ENCODE measurements at regions not wholly inside any gene's neighbourhood (a gene's known extent, or its start where the extent isn't known, plus 50 kb on each side); places are given as distances from the start of the nearest gene placed in this dataset.

DNA sequence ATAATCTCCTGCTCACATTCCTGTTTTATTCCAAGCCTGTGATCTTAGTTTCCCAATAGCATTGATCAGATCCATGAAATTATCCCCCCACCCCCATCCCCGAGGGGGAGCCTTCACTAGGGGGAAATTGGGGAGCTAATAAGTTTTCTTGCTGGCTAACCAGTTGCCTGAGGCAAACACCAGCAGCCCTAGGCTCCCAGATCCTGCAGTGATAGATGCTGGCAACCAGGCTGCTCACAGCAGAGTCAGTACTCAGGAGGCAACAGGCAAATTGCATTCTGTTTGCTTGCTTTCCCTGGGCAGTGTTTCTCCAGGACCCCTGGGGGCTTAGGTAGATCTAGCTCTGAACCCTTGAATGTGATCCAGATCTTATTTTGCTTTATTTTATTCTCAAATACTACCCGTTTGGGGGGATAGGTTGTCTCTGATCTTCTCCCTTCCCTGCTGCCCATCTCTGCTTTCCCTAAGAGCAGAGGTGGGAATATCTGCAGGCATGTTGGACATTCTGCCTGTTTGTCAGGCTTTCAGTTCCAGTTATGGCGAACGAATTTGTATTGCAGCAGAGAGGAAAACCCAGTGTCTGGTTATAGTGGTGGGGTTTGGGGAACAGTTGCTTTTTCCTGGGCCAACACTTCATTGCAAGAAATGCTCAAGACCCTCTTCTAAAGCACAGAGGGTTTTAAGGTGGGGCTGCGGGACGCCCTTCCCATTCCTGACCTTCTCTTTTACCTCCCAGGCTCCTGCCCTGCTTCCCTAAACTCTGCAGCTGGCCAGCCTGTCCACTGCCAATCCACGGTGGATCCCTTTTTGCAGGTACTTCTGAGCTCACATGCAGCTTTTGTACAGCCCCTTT is 289.8 kb upstream of the PLXNA2 start:
- H3K27ac ChIP-seq (ENCODE audit: low read depth, low read length), result no peak overlapping the region

DNA sequence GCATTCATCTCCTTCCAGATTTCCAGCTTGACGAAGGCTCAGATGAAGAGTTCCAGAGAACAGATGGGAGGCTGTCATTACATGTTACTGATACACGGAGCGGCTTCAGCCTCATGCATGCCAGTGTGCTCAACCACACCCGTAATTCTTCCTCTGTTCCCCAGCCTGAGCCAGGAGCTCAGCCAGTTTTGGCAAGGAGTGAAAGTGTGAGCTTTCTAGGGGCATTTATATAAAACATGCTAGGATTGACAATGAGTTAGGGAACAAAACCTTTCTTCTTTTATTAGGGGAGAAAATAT is 290.4 kb upstream of the PLXNA2 start:
- H3K9ac ChIP-seq (ENCODE audit: low read length in 5 of 5), result no peak overlapping the region
- no peak overlapping the region for H3K27ac ChIP-seq (ENCODE audit: low read depth, low read length)
- H3K27me3 ChIP-seq (ENCODE audit: control insufficient read depth in 5 of 5, insufficient read depth in 4 of 5, low read length in 5 of 5), result peaks cover 0 to 5% (median 3%) of the 10 kb centered on the region in 5 donors
- no peaks in the 10 kb centered on the region for H3K36me3 ChIP-seq (ENCODE audit: control insufficient read depth in 5 of 5, insufficient read depth in 5 of 5, low read length in 5 of 5)
- H3K4me1 ChIP-seq (ENCODE audit: control insufficient read depth in 5 of 5, insufficient read depth in 5 of 5, low read length in 5 of 5), result peaks cover 0 to 47% (median 8%) of the 10 kb centered on the region in 5 donors
- H3K9me3 ChIP-seq (ENCODE audit: control insufficient read depth in 5 of 5, low read length in 5 of 5), result no peaks in the 10 kb centered on the region
- no peak overlapping the region for H3K4me3 ChIP-seq (ENCODE audit: low read depth in 1 of 5, low read length in 5 of 5)

More for the DNA sequence above, 289.8 kb upstream of the PLXNA2 start:
- peaks cover 0 to 5% (median 3%) of the 10 kb centered on the region in 5 donors for H3K27me3 ChIP-seq (ENCODE audit: control insufficient read depth in 5 of 5, insufficient read depth in 4 of 5, low read length in 5 of 5)
- H3K4me3 ChIP-seq (ENCODE audit: low read depth in 1 of 5, low read length in 5 of 5), result no peak overlapping the region
- no peak overlapping the region for H3K9ac ChIP-seq (ENCODE audit: low read length in 5 of 5)
- no peaks in the 10 kb centered on the region for H3K36me3 ChIP-seq (ENCODE audit: control insufficient read depth in 5 of 5, insufficient read depth in 5 of 5, low read length in 5 of 5)
- peaks cover 0 to 41% (median 8%) of the 10 kb centered on the region in 5 donors for H3K4me1 ChIP-seq (ENCODE audit: control insufficient read depth in 5 of 5, insufficient read depth in 5 of 5, low read length in 5 of 5)
- no peaks in the 10 kb centered on the region for H3K9me3 ChIP-seq (ENCODE audit: control insufficient read depth in 5 of 5, low read length in 5 of 5)

- Histone ChIP-seq H3K27me3 (ENCODE audit: control insufficient read depth in 5 of 5, insufficient read depth in 4 of 5, low read length in 5 of 5) (peaks cover 0 to 5% (median 2%) of the 10 kb centered on the region in 5 donors), H3K4me1 (ENCODE audit: control insufficient read depth in 5 of 5, insufficient read depth in 5 of 5, low read length in 5 of 5) (peaks cover 0 to 51% (median 8%) of the 10 kb centered on the region in 5 donors), H3K36me3 (ENCODE audit: control insufficient read depth in 5 of 5, insufficient read depth in 5 of 5, low read length in 5 of 5) (no peaks in the 10 kb centered on the region), H3K27ac (ENCODE audit: low read depth, low read length) (no peak overlapping the region), H3K4me3 (ENCODE audit: low read depth in 1 of 5, low read length in 5 of 5) (no peak overlapping the region), H3K9me3 (ENCODE audit: control insufficient read depth in 5 of 5, low read length in 5 of 5) (no peaks in the 10 kb centered on the region), H3K9ac (ENCODE audit: low read length in 5 of 5) (no peak overlapping the region)
Measured at GRCh38 chr1:208534979-208535378, 290.8 kb upstream of the PLXNA2 start.

DNA sequence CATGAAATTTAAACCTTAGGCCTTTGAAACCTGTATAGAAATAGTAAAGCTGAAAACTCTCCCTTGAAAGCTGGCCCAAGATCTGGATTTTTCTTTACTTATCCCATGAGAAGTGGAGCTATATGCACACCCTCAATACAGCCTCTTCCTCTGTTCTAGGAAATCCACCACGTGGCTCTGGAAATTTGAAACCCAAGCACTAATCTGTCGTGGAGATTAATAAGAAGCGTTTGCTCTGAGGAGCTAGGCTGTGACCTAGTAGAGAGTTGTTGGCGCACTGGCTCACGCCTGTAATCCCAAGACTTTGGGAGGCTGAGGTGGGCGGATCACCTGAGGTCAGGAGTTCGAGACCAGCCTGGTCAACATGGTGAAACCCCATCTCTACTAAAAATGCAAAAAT is 291.3 kb upstream of the PLXNA2 start:
- H3K36me3 ChIP-seq (ENCODE audit: control insufficient read depth in 5 of 5, insufficient read depth in 5 of 5, low read length in 5 of 5), result no peaks in the 10 kb centered on the region
- no peak overlapping the region for H3K4me3 ChIP-seq (ENCODE audit: low read depth in 1 of 5, low read length in 5 of 5)
- no peak overlapping the region for H3K27ac ChIP-seq (ENCODE audit: low read depth, low read length)
- no peaks in the 10 kb centered on the region for H3K9me3 ChIP-seq (ENCODE audit: control insufficient read depth in 5 of 5, low read length in 5 of 5)
- peaks cover 0 to 5% (median 0%) of the 10 kb centered on the region in 5 donors for H3K27me3 ChIP-seq (ENCODE audit: control insufficient read depth in 5 of 5, insufficient read depth in 4 of 5, low read length in 5 of 5)
- H3K4me1 ChIP-seq (ENCODE audit: control insufficient read depth in 5 of 5, insufficient read depth in 5 of 5, low read length in 5 of 5), result peaks cover 0 to 52% (median 8%) of the 10 kb centered on the region in 5 donors
- no peak overlapping the region for H3K9ac ChIP-seq (ENCODE audit: low read length in 5 of 5)

DNA sequence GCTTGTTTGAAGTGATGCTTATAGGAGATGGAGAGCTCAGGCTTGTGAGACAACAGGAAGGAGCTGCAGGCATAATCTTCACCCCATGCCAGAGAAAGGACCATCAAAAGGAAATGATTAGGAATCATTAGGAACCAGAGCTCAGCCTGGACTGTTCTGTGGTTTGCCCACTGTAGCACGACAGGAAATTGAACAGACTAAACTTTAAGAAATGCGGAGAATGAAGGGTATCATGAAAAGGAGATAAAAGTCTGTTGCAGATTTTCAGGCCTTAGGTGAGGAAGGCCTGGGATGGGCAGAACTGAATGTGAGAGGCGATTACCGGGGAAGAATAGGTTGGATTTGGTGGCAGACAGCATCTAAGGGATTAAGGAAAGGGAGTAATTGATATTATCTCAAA is 292.0 kb upstream of the PLXNA2 start:
- peaks cover 0 to 3% (median 0%) of the 10 kb centered on the region in 5 donors for H3K27me3 ChIP-seq (ENCODE audit: control insufficient read depth in 5 of 5, insufficient read depth in 4 of 5, low read length in 5 of 5)
- H3K9ac ChIP-seq (ENCODE audit: low read length in 5 of 5), result no peak overlapping the region
- no peaks in the 10 kb centered on the region for H3K9me3 ChIP-seq (ENCODE audit: control insufficient read depth in 5 of 5, low read length in 5 of 5)
- H3K4me1 ChIP-seq (ENCODE audit: control insufficient read depth in 5 of 5, insufficient read depth in 5 of 5, low read length in 5 of 5), result peaks cover 0 to 50% (median 5%) of the 10 kb centered on the region in 5 donors
- no peaks in the 10 kb centered on the region for H3K36me3 ChIP-seq (ENCODE audit: control insufficient read depth in 5 of 5, insufficient read depth in 5 of 5, low read length in 5 of 5)
- no peak overlapping the region for H3K27ac ChIP-seq (ENCODE audit: low read depth, low read length)
- no peak overlapping the region for H3K4me3 ChIP-seq (ENCODE audit: low read depth in 1 of 5, low read length in 5 of 5)

GRCh38 chr1:208537198-208537597 is 293.0 kb upstream of the PLXNA2 start:
- Histone ChIP-seq H3K9ac (ENCODE audit: low read length in 5 of 5) (no peak overlapping the region), H3K4me3 (ENCODE audit: low read depth in 1 of 5, low read length in 5 of 5) (no peak overlapping the region), H3K27me3 (ENCODE audit: control insufficient read depth in 5 of 5, insufficient read depth in 4 of 5, low read length in 5 of 5) (no peaks in the 10 kb centered on the region), H3K4me1 (ENCODE audit: control insufficient read depth in 5 of 5, insufficient read depth in 5 of 5, low read length in 5 of 5) (peaks cover 0 to 52% (median 5%) of the 10 kb centered on the region in 5 donors), H3K36me3 (ENCODE audit: control insufficient read depth in 5 of 5, insufficient read depth in 5 of 5, low read length in 5 of 5) (no peaks in the 10 kb centered on the region), H3K27ac (ENCODE audit: low read depth, low read length) (no peak overlapping the region), H3K9me3 (ENCODE audit: control insufficient read depth in 5 of 5, low read length in 5 of 5) (no peaks in the 10 kb centered on the region)

GRCh38 chr1:208538078-208538477 is 293.9 kb upstream of the PLXNA2 start:
- Histone ChIP-seq H3K9ac (ENCODE audit: low read length in 5 of 5) (no peak overlapping the region), H3K4me1 (ENCODE audit: control insufficient read depth in 5 of 5, insufficient read depth in 5 of 5, low read length in 5 of 5) (peaks cover 0 to 52% (median 5%) of the 10 kb centered on the region in 5 donors), H3K27ac (ENCODE audit: low read depth, low read length) (no peak overlapping the region)

GRCh38 chr1:208538587-208538986 is 294.4 kb upstream of the PLXNA2 start:
- peaks cover 0 to 52% (median 5%) of the 10 kb centered on the region in 5 donors for H3K4me1 ChIP-seq (ENCODE audit: control insufficient read depth in 5 of 5, insufficient read depth in 5 of 5, low read length in 5 of 5)
- no peaks in the 10 kb centered on the region for H3K36me3 ChIP-seq (ENCODE audit: control insufficient read depth in 5 of 5, insufficient read depth in 5 of 5, low read length in 5 of 5)
- H3K27me3 ChIP-seq (ENCODE audit: control insufficient read depth in 5 of 5, insufficient read depth in 4 of 5, low read length in 5 of 5), result no peaks in the 10 kb centered on the region
- no peak overlapping the region for H3K4me3 ChIP-seq (ENCODE audit: low read depth in 1 of 5, low read length in 5 of 5)
- no peak overlapping the region for H3K9ac ChIP-seq (ENCODE audit: low read length in 5 of 5)
- no peaks in the 10 kb centered on the region for H3K9me3 ChIP-seq (ENCODE audit: control insufficient read depth in 5 of 5, low read length in 5 of 5)
- no peak overlapping the region for H3K27ac ChIP-seq (ENCODE audit: low read depth, low read length)

More at GRCh38 chr1:208538078-208538477, 293.9 kb upstream of the PLXNA2 start:
- Histone ChIP-seq H3K27me3 (ENCODE audit: control insufficient read depth in 5 of 5, insufficient read depth in 4 of 5, low read length in 5 of 5) (no peaks in the 10 kb centered on the region), H3K9me3 (ENCODE audit: control insufficient read depth in 5 of 5, low read length in 5 of 5) (no peaks in the 10 kb centered on the region), H3K4me3 (ENCODE audit: low read depth in 1 of 5, low read length in 5 of 5) (no peak overlapping the region), H3K36me3 (ENCODE audit: control insufficient read depth in 5 of 5, insufficient read depth in 5 of 5, low read length in 5 of 5) (no peaks in the 10 kb centered on the region)

- Histone ChIP-seq H3K9me3 (ENCODE audit: control insufficient read depth in 5 of 5, low read length in 5 of 5) (no peaks in the 10 kb centered on the region), H3K36me3 (ENCODE audit: control insufficient read depth in 5 of 5, insufficient read depth in 5 of 5, low read length in 5 of 5) (no peaks in the 10 kb centered on the region), H3K4me3 (ENCODE audit: low read depth in 1 of 5, low read length in 5 of 5) (no peak overlapping the region), H3K27me3 (ENCODE audit: control insufficient read depth in 5 of 5, insufficient read depth in 4 of 5, low read length in 5 of 5) (no peaks in the 10 kb centered on the region), H3K27ac (ENCODE audit: low read depth, low read length) (no peak overlapping the region), H3K9ac (ENCODE audit: low read length in 5 of 5) (no peak overlapping the region), H3K4me1 (ENCODE audit: control insufficient read depth in 5 of 5, insufficient read depth in 5 of 5, low read length in 5 of 5) (peaks cover 0 to 38% (median 0%) of the 10 kb centered on the region in 5 donors)
Measured at GRCh38 chr1:208540724-208541123, 296.5 kb upstream of the PLXNA2 start.

DNA sequence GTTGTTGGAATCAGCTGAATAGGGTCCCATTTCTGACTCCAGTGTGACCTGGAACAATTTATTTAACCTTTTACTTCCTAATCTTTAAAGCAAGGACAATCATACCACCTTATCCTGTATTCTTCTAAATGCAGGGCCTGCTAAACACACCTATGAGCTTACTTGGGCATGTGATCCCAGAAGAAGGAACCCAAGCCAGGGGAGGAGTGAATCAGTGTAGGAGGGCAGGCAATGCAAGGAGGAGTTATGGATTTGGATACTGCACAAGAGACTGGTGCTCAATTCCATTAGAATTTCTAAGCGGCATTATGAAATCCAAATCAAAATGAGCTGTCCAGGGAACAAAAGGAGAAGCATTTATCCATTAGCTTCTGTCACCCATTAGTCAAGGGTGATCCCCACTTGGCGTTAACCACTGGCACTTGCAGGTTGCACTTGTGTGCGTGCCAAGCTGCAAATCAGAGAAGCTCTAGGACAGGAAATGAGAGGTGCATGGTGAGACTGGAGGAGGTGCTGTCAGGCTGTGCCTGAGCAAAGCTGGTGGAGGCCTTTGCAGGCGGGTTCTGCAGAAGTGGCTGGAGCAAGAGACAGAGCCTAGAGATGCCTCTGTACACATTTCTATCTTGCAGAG is 297.2 kb upstream of the PLXNA2 start:
- H3K4me3 ChIP-seq (ENCODE audit: low read depth in 1 of 5, low read length in 5 of 5), result no peak overlapping the region
- H3K27me3 ChIP-seq (ENCODE audit: control insufficient read depth in 5 of 5, insufficient read depth in 4 of 5, low read length in 5 of 5), result no peaks in the 10 kb centered on the region
- H3K36me3 ChIP-seq (ENCODE audit: control insufficient read depth in 5 of 5, insufficient read depth in 5 of 5, low read length in 5 of 5), result no peaks in the 10 kb centered on the region
- H3K9me3 ChIP-seq (ENCODE audit: control insufficient read depth in 5 of 5, low read length in 5 of 5), result no peaks in the 10 kb centered on the region
- no peak overlapping the region for H3K27ac ChIP-seq (ENCODE audit: low read depth, low read length)
- peaks cover 0 to 34% (median 0%) of the 10 kb centered on the region in 5 donors for H3K4me1 ChIP-seq (ENCODE audit: control insufficient read depth in 5 of 5, insufficient read depth in 5 of 5, low read length in 5 of 5)
- no peak overlapping the region for H3K9ac ChIP-seq (ENCODE audit: low read length in 5 of 5)
